ENCODE measurements at regions not wholly inside any gene's neighbourhood (a gene's known extent, or its start where the extent isn't known, plus 50 kb on each side); places are given as distances from the start of the nearest gene placed in this dataset.
"Not testable (repeated sequence)": the region's sequence is repeated elsewhere in the genome, so short reads cannot be mapped to it uniquely, and the experiment has no call there.

DNA sequence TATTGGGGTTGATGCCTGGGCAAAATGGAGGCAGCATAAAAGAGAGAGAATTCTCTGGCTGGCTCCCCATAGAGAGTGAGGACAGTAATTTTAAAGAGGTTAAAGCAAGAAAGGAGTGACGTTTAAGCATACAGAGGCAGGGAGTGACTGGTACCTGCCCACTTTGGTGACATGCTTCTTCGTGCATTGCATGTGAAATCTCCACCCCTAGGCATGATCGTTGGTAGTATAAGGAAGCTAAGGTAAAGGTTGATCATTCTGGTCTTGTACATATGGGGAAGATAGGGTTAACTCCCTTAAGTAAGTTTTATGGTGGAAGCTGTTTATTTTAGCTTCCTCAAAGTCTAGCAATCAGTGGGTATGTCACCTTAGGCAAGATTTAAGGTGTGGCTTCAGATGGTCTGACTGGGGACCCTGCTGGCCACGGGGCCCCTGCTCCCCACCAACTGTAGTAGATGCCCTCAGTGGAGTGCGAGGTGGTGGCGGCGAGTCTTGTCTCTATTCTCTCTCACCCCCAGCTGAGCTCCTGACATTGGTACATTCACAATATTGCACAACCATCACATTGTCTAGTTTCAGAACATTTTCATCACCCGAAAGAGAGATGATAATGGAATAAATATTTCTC lies 797.5 kb upstream of the SPRY2 start:
- no peak for DNase-seq

DNA sequence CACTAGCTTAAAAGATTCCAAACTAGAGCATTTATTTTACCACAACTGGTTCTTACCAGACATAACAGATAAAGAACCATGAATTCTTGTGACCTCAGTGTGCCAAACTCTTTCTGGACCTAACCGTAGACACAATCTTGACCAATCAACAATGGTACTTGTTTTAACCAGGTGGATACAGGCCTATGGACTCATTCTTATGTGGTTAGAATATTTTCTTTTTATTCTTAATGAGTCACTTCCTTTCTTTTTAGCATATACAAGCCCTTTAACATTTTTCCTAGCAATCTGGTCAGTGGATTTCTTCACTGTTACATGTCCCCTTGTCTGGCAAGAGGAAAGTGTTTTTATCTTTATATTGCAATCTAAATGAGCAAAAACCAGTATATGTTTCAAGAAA lies 792.1 kb upstream of the SPRY2 start:
- DNase-seq: no peak

DNA sequence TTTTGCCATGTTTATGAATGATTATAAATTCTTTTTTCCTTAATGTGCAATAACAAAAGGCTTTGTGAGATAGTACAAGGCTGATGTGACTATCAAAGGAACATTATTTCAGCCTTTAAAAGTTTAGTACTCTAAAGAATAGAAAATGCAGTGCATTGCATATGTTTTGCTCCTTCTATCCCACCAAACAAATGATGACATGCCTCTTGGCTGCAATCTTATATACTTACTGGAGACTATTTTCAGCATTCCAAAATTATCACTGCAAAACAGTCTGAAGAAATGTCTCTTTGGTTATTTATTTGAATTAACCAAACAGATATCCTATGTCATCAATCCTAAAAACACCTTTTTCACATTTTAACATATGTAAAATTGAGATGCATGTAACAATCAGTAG lies 776.5 kb upstream of the SPRY2 start:
- DNase-seq: no peak

DNA sequence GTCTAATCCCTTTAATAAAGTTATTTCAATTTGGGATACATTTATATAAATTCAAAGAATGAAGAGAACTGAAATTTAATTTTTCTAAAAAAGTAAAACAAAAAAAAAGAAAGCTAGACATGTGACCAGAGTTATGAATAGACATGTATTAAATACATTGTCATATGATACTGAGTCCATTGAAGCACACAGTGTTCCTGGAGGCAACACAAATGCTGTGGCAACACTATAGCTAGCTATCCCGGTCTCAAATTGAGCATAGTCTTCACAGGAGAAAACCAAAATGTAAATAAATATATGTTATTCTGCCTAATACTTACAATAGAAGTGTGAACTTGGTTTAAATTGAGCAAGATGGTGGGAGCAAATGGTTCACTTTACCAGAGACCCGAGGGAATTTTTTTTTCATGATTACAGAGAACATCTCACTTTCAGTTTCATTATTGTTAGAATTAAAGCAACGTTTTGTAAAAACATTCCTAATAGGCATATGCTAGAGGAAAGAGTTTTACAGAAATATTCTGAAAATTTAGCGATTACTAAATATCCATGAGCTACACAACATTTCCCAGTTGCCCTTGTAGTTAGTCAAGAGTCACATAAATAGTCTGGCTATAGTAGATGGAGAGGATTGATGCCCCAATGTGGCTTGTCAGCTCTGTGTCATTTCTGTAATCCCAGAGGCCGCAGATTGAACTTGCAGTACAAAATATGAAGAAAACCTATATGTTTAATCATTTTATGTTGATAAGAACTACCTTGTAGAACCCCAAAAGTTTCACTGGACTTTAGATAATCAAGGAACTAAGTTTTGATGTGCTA lies 775.7 kb upstream of the SPRY2 start:
- no peak for DNase-seq

DNA sequence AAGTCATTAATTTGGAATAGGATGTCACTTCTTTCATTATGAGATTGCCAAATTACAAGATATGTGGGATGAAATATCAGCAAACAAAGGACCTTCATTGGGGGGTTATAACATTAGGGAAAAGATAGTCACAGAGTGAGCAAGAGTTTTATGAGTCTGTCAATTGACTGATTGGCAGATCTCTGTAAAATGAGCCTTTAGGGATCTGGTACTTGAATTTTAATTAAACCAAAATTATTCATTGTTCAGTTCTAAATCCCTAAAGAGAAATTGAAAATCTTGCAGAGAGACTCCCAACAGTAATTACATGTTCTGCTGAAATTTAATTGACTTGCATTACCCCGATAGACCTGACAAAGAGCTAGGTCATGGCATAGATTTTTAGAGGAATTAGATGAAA lies 768.1 kb upstream of the SPRY2 start:
- no peak for DNase-seq

DNA sequence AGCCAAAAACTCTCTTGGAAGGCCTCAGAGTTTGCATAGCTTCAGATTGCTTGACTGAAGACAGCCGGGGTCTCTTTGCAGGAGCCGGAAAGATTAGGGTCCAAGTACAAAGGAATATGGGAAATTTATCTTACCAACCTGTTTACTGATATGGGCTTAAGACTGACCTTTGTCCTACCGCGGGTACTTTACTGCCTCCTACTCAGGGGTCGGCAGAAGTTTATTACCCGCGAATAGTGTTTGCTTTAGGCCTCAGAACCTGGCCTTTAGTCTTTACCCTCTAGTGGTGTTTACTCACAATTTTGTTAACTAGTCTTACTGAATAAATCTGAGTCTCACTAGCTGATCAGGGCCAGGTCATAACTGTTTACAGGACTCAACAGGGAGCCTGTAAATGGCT lies 765.4 kb upstream of the SPRY2 start:
- DNase-seq: no peak

DNA sequence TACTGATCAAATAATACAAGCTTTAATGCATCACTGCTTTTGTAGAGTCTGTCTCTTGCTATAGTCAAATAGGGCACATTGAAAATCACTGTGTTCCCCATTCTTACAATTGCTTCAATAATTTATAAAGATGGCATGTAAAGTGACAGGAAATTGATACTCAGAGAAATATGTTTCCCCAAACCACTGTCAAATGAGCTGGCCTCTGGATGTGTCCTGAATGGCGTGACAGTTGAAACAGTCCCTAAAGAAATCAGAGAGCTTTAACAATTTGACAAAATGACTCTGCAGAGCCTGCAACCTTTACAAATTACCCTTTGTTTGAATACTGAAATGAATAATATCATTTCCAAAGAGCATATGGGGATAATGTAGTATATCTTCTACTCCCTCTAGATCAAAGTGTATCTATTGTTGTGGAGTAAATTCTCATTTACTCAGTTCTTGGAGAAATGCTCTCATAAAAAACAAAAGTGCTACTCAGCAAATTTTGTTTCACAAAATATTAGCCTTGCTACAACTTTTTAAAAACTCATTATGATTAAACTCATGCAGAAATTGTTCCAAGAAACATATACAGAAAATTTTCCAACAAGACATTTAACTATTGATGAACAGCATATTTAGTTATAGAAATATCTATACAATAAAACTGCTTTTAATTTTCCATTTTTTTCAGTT lies 763.2 kb upstream of the SPRY2 start:
- DNase-seq: no peak

DNA sequence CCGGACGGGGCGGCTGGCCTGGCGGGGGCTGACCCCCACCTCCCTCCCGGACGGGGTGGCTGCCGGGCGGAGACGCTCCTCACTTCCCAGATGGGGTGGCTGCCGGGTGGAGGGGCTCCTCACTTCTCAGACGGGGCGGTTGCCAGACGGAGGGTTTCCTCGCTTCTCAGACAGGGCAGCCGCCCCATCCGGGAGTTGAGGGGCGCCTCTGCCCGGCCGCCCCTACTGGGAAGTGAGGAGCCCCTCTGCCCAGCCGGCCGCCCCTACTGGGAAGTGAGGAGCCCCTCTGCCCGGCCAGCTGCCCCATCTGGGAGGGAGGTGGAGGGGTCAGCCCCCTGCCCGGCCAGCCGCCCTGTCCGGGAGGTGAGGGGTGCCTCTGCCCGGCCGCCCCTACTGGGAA lies 761.1 kb upstream of the SPRY2 start:
- DNase-seq: not testable (repeated sequence)

DNA sequence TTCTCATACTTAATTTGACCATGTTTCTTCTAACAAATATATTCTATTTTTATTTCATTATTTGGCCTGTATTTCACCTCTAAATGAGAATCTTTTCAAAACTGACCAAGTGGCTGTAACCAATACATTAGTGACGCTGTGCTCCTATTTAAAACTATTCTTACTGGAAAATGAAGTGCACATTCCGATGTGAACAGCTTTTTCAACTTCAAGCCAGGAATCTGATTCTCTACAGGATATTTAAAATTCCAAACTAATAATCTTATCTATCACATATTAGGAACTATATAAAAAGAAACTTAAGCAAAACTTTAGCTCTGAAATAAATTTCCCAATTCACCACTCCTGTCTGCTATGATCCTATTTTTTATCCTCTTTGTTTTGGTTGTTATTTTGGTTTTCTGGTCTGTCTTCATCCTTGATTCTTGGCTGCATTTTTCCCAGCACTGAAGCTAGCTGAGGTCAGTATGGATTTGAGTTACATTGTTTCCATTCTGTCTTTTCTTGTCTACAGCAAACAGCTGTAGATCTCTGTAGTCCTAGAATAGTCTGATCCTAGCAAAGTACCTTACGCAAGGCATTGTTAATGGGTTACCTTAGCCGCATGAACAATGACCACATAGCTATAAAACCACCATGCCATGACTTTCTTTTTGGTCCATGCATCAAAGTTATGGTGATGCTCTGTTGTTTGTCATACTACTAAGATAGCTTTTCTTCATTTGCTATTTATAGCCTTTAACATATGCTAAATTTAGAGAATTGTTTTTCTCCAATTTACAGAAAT lies 748.6 kb upstream of the SPRY2 start:
- DNase-seq: no peak

DNA sequence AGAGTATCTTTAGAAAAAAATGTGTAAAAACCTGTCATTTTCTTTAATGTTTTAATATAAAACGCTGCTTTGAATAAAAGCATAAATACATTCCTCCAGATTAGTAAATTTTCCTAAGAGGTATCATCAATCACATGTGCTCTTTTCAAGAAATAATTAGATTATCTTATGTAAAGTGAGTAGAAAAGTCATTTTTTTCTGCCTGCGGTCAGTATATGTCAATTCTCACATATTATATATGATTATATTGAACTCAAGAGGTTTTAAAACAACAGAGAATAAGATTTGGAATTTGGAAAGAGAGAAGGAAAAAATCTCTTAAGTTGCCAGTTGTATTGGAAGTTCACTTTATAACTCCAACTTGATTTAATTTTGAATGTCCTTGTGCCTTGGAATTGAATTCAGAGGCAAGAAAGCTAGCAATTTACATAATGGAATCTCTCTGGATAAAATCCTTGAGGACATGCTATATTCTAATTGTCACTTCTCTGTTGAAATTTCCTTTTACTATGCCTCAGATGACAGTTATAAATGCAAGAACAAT lies 740.1 kb upstream of the SPRY2 start:
- no peak for DNase-seq

DNA sequence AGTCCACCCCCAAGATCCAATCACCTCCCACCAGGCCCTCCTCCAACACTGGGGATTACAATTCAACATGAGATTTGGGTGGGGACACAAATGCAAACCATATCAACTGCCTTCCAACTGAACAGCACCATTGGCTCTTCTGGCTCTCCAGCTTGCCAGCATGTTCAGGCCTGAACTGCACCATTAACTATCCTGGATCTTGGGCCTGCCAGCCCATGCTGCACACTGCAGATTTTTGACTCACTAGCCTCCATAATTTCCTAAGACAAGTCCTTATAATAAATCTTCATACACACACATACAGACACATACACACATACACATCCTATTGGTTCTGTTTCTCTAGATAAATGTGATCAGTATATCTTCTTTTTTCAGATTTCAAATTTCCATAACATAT lies 737.1 kb upstream of the SPRY2 start:
- no peak for DNase-seq

DNA sequence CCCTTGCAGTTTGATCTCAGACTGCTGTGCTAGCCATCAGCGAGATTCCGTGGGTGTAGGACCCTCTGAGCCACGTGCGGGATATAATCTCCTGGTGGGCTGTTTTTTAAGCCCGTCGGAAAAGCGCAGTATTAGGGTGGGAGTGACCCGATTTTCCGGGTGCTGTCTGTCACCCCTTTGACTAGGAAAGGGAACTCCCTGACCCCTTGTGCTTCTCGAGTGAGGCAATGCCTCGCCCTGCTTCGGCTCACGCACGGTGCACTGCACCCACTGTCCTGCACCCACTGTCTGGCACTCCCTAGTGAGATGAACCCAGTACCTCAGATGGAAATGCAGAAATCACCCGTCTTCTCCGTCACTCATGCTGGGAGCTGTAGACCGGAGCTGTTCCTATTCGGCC lies 728.9 kb upstream of the SPRY2 start:
- DNase-seq: not testable (repeated sequence)

DNA sequence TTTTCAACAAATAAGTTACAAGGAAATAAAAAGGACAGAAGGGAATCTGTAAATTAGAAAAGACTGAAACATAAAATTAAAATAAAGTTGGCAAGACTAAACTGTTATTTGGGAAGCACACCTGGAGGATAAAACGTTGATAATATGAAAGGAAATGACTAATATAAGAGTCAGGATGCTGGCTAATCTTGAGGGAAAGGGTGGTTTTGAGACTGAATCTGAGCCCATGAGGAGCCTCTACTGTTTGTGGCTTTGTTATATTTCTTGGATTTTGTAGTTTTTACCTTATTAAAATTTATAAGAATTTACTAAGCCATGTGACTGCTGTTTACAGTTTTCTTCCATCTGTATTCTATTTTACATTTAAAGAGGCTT lies 718.0 kb upstream of the SPRY2 start:
- no peak for DNase-seq

DNA sequence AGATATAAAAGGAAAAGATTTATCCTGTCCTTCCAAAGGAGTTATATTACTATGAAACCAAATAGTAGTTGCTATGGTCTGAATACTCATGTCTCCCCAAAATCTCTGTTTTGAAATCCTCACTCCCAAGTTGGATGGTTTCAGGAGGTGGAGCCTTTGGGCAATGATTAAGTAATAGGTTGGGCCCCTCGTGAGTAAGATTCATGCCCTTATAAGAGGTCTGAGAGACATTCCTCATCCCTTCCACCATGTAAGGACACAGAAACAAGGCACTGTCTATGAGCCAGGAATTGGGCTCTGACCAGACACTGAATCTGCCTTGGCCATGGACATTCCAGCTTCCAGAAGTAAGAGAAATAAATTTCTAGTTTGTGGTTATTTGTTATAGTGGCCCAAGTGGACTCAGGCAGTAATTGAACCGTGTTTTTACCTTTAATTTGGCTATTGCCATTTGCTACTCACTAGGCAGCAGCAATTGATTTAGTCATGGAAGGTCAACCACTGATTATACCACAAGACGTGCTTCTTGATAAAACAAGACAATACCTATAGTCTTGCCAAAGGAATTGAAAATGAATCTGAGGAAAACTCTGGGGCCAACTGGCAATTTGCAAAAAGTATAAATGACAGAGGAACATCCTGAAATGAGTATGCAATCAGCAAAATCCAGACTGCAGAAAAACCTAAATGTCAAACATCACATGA lies 717.4 kb upstream of the SPRY2 start:
- DNase-seq: no peak

DNA sequence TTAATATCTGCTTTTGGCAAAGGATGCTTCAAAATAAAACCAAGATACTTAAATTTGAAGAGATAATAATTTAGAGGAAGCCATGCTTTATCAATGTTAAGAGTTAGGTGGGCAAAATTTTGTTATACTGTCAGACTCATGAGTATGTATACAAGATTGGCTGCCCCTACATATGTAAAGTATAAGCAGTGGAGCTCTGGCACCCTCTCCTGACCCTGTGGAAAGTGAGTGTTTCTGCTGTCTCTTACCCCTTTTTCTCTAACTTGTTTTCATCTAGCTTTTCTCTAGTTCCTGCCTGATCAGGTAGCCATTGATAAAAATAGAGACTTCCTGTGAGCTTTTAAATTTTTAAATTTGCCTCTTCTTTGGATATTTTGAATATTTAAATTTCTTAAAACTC lies 710.9 kb upstream of the SPRY2 start:
- DNase-seq: no peak

DNA sequence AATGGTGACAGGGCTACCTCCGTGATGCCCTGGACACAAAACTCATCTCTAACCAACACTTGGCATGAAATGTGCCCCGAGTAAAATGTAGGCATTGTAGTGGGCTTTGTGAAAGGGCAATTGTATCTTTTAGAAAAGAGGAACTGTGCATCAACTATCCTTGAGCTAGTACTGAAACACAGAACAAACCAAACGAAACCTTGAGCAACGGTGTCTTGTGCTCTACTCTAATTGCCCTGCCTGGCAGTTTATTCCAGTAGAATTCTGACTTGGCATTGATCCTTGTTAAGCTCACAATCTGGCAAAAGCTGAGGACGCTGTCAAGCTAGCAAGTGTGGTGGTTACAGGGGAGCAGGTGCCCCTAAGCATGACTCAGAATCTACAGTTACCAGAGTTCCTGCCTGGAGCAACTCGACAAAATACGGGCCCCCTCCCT lies 707.1 kb upstream of the SPRY2 start:
- DNase-seq: no peak

DNA sequence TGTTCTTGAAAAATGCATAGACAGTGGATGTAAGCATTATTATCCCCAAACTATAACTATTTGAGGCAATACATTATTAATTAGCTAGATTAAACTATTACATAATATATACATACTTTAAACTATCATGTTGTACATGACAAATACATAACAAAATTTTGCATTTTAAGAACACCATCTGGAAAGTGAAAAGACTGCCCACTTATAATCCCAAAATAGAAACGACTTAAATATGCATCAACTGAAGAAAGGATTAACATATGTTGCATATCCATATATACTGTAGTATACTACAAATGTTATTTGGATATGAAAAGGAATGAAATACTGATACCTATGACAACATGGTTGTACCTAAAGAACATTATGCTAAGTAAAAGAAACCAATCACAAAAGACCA lies 700.8 kb upstream of the SPRY2 start:
- DNase-seq: no peak

DNA sequence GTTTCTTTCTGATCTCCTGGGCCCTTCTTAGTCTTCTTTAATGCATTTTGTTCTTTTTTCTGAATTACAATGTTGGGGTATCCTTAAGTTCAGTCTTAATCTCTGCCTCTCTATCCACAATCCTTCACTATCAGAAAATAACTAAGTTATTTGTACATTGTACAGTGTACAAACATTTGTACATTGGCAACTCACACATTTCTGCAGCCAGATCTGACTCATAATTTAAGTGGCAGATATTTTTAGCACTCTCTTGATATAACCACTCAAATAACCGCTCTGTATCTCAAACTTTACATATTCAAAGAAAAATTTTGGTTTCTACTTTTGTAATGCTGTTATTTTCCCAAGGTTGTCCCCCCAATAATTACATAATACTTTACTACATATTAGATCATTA lies 691.1 kb upstream of the SPRY2 start:
- no peak for DNase-seq

DNA sequence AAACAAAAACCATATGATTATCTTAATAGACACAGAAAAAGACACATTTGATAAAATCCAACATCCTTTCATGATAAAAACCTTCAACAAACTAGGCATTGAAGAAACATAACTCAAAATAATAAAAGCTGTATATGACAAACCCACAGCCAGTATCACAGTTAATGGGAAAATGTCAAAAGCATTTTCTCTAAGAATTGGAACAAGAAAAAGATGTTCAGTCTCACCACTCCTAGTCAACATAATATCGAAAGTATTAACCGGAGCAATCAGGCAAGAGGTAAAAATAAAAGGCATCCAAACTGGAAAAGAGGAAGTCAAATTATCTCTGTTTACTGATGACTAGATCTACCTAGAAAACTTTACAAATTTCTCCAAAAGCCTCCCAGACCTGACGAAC lies 684.2 kb upstream of the SPRY2 start:
- no peak for DNase-seq

DNA sequence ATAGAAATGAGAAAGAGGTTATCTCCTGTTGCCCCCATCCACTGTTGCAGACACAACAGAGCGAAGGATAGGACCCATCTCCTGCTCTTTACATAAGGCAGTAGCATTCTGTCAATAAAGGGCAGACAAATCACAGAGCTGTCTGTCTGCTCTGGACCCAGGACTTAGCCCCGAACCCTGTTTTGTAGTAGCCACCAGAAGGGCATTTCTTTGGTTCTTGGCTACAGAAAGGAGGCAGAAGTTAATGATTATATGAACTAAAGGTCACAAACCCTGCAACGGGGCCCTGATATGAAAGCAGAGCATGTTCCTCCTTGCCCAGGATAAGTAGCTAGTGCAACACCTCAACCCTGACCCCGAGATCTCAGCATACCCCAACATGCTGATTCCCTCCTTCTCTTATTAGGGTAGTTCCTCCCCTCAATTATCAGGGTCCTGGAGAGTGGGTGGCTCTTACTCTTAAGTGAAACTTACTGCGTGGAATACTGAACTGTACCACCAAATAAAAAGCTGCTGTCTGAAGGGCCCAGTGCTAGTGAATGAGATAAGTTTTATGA lies 680.4 kb upstream of the SPRY2 start:
- no peak for DNase-seq

DNA sequence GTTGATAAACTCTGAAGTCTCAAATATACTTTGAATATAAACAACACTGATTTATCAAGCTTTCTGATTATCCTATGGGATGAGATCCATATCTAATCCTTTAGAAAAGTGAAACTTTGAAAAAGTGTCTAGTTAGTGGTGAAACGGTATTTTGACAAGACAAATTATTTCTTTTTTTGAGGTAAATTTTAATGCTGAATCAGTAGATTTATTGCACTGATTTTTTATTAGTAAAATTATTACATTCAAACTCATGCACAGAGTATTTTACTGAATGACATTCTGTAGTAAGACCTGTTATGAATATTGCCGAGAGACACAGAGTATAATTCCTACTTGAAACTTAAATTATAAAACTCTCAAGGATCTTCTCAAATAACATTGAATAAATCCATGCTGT lies 679.1 kb upstream of the SPRY2 start:
- DNase-seq: no peak

All from left kidney (tissue), 1 donor.